H1 (cell line): ENCODE measurements at regions not wholly inside any gene's neighbourhood (a gene's known extent, or its start where the extent isn't known, plus 50 kb on each side); places are given as distances from the start of the nearest gene placed in this dataset.

Source experiments
- CTCF ChIA-PET: fragments of 300-600 bp; sonication (Branson Sonifier 250); formaldehyde crosslinking; loops from one replicate; lab custom pipeline; 2021; ENCODE audit not compliant: partially characterized antibody; lab: Charles Lee
- POLR2A ChIA-PET: fragments of 300-600 bp; sonication (Branson Sonifier 250); formaldehyde crosslinking; loops from one replicate; lab custom pipeline; 2021; ENCODE audit warnings: inconsistent platforms; ENCODE audit not compliant: partially characterized antibody; lab: Charles Lee
- DNase-seq, 2 experiments: peaks; one replicate each; pipeline versions ENCODE4 v3.0.0 to v3.0.0-alpha.2; 2010 to 2022; ENCODE audit warnings: low spot score in 2 of 2, low read depth in 1 of 2, mixed read lengths in 1 of 2
- FAIRE-seq: peaks from 2 replicates; lab custom pipeline; 2011; peaks lifted over from hg19 to GRCh38; lab: Jason Lieb, UNC
- H2AFZ ChIP-seq: 2 replicates; pipeline ENCODE4 v1.8.1; 2012; ENCODE audit warnings: low read length, inconsistent platforms
- H2AK5ac ChIP-seq: 2 replicates; pipeline ENCODE4 v1.6.1; 2013; ENCODE audit warnings: low read depth, low read length
- H2BK120ac ChIP-seq: replicated peaks from 2 replicates; pipeline ENCODE3; 2013; ENCODE audit warnings: low read depth, low read length, inconsistent platforms
- H2BK12ac ChIP-seq: 2 replicates; pipeline ENCODE4 v1.6.1; 2013; ENCODE audit warnings: low read depth, low read length
- H2BK15ac ChIP-seq: 2 replicates; pipeline ENCODE4 v1.6.1; 2013; ENCODE audit warnings: low read length
- H2BK20ac ChIP-seq: 2 replicates; pipeline ENCODE4 v1.6.1; 2013; ENCODE audit warnings: low read length
- H2BK5ac ChIP-seq: 2 replicates; pipeline ENCODE4 v1.6.1; 2013; ENCODE audit warnings: low read depth, low read length
- H3K14ac ChIP-seq: 2 replicates; pipeline ENCODE4 v1.6.1; 2013; ENCODE audit warnings: inconsistent platforms; ENCODE audit not compliant: insufficient read length
- H3K18ac ChIP-seq: 2 replicates; pipeline ENCODE4 v1.6.1; 2013; ENCODE audit warnings: low read length; ENCODE audit errors: extremely low read depth
- H3K23ac ChIP-seq: 2 replicates; pipeline ENCODE4 v1.6.1; 2013; ENCODE audit warnings: inconsistent platforms; ENCODE audit not compliant: insufficient read length
- H3K23me2 ChIP-seq: 2 replicates; pipeline ENCODE4 v1.6.1; 2013; ENCODE audit warnings: low read depth, low read length
- H3K27ac ChIP-seq: 2 replicates; pipeline ENCODE4 v1.6.1; 2011; ENCODE audit warnings: low read depth, low read length, inconsistent platforms
- H3K27me3 ChIP-seq, 4 experiments: replicated peaks in 1 of 4; 1 replicate in 1 of 4; 2 replicates in 3 of 4; pipeline versions ENCODE4 v1.6.1 to v1.8.1; 2011 to 2013; ENCODE audit warnings: low read length in 3 of 4, mild to moderate bottlenecking in 3 of 4, inconsistent platforms in 2 of 4, mixed read lengths in 2 of 4, moderate library complexity in 1 of 4; ENCODE audit not compliant: control insufficient read depth in 3 of 4, insufficient read depth in 3 of 4; ENCODE audit errors: extremely low read depth in 1 of 4
- H3K36me3 ChIP-seq, 4 experiments: 2 replicates each; pipeline versions ENCODE4 v1.6.1 to v1.8.1; 2011 to 2013; ENCODE audit warnings: mild to moderate bottlenecking in 4 of 4, low read length in 3 of 4, moderate library complexity in 2 of 4, control low read depth in 1 of 4, inconsistent platforms in 1 of 4; ENCODE audit not compliant: insufficient read depth in 4 of 4, control insufficient read depth in 2 of 4
- H3K4ac ChIP-seq: replicated peaks from 2 replicates; pipeline ENCODE3; 2013; ENCODE audit warnings: low read length, low read depth, mixed read lengths, inconsistent platforms; ENCODE audit not compliant: insufficient read length
- H3K4me1 ChIP-seq, 4 experiments: replicated peaks in 1 of 4; 1 replicate in 1 of 4; 2 replicates in 3 of 4; pipeline versions ENCODE4 v1.6.1 to v1.8.1; 2011 to 2013; ENCODE audit warnings: low read length in 3 of 4, inconsistent platforms in 2 of 4, mixed read lengths in 1 of 4; ENCODE audit not compliant: insufficient read depth in 4 of 4, control insufficient read depth in 3 of 4
- H3K4me2 ChIP-seq, 2 experiments: 2 replicates each; pipeline versions ENCODE4 v1.6.1 to v1.8.1; 2011 to 2013; ENCODE audit warnings: low read depth in 2 of 2, low read length in 2 of 2, control low read depth in 1 of 2, inconsistent platforms in 1 of 2, mild to moderate bottlenecking in 1 of 2; ENCODE audit not compliant: insufficient read depth in 1 of 2
- H3K4me3 ChIP-seq, 4 experiments: fragments of 200-600, 300-600 bp in 1 of 4; sonication (generic), shearing (Covaris generic), sonication (Bioruptor Twin) in 1 of 4; 2 replicates each; pipeline versions ENCODE4 v1.5.1 to v1.8.1; 2011 to 2016; ENCODE audit warnings: low read length in 4 of 4, low read depth in 3 of 4, control low read depth in 2 of 4, inconsistent platforms in 2 of 4, mild to moderate bottlenecking in 2 of 4, mixed read lengths in 1 of 4, moderate library complexity in 1 of 4; ENCODE audit not compliant: insufficient read depth in 2 of 4; ENCODE audit errors: extremely low read depth in 1 of 4
- H3K56ac ChIP-seq: replicated peaks from 2 replicates; pipeline ENCODE3; 2013; ENCODE audit warnings: low read depth, mild to moderate bottlenecking, mixed read lengths, low read length, inconsistent platforms; ENCODE audit not compliant: insufficient read length
- H3K79me1 ChIP-seq: 2 replicates; pipeline ENCODE4 v1.6.1; 2013; ENCODE audit warnings: low read depth, low read length, control low read depth
- H3K79me2 ChIP-seq, 2 experiments: 2 replicates each; pipeline versions ENCODE4 v1.6.1 to v1.8.1; 2012 to 2013; ENCODE audit warnings: low read length in 2 of 2, mild to moderate bottlenecking in 2 of 2, inconsistent platforms in 1 of 2; ENCODE audit not compliant: insufficient read depth in 2 of 2, control insufficient read depth in 1 of 2
- H3K9ac ChIP-seq, 4 experiments: replicated peaks in 1 of 4; 1 replicate in 1 of 4; 2 replicates in 3 of 4; pipeline versions ENCODE4 v1.6.1 to v1.8.1; 2011 to 2013; ENCODE audit warnings: low read depth in 3 of 4, low read length in 3 of 4, control low read depth in 2 of 4, mild to moderate bottlenecking in 2 of 4, moderate library complexity in 2 of 4, inconsistent platforms in 1 of 4; ENCODE audit errors: extremely low read depth in 1 of 4
- H3K9me3 ChIP-seq, 2 experiments: 2 replicates each; pipeline versions ENCODE4 v1.6.1 to v1.8.1; 2012 to 2013; ENCODE audit warnings: mild to moderate bottlenecking in 2 of 2, moderate library complexity in 2 of 2, control low read depth in 1 of 2, inconsistent platforms in 1 of 2, low read depth in 1 of 2, low read length in 1 of 2, mixed read lengths in 1 of 2; ENCODE audit not compliant: insufficient read depth in 2 of 2
- H4K20me1 ChIP-seq, 2 experiments: replicated peaks in 1 of 2; 2 replicates each; pipeline versions ENCODE3 to v1.8.1; 2011 to 2013; ENCODE audit warnings: inconsistent platforms in 2 of 2, low read length in 2 of 2, mild to moderate bottlenecking in 1 of 2; ENCODE audit not compliant: insufficient read depth in 2 of 2, control insufficient read depth in 1 of 2
- H4K5ac ChIP-seq: 2 replicates; pipeline ENCODE4 v1.6.1; 2013; ENCODE audit warnings: low read length, low read depth, mixed read lengths, inconsistent platforms; ENCODE audit not compliant: insufficient read length
- H4K8ac ChIP-seq: 2 replicates; pipeline ENCODE4 v1.8.0; 2013; ENCODE audit warnings: mild to moderate bottlenecking, moderate library complexity, low read length, inconsistent platforms; ENCODE audit not compliant: insufficient read depth; ENCODE audit errors: extremely low read depth
- H4K91ac ChIP-seq: replicated peaks from 2 replicates; pipeline ENCODE3; 2013; ENCODE audit warnings: low read length, mixed read lengths, inconsistent platforms; ENCODE audit not compliant: insufficient read length
- SP1 ChIP-seq: IDR thresholded peaks from 2 replicates; pipeline ENCODE4 v1.6.1; 2011; ENCODE audit warnings: low read depth, low read length
- TBP ChIP-seq: IDR thresholded peaks from 2 replicates; pipeline ENCODE4 v1.6.1; 2011; ENCODE audit warnings: low read depth, low read length, improper control_type of control experiment
- WGBS, 2 experiments: shearing (Covaris generic) in 1 of 2; methylation state at CpG; one replicate each; pipeline versions ENCODE4 v1.1.6 to v1.1.7; 2013 to 2015; ENCODE audit warnings: low lambda C conversion rate in 2 of 2, mixed read lengths in 2 of 2, inconsistent platforms in 1 of 2, low coverage in 1 of 2, missing lambda C conversion rate in 1 of 2; ENCODE audit not compliant: insufficient replicate concordance in 2 of 2, insufficient coverage in 1 of 2, insufficient read length in 1 of 2; ENCODE audit errors: extremely low coverage in 1 of 2, missing lambda C conversion rate in 1 of 2; 5-methylcytosine and 5-hydroxymethylcytosine counted together

- no peak overlapping the region for H2BK12ac ChIP-seq
- WGBS, 2 experiments = 75% methylated on average over 4 of the region's 4 CpGs; no CpG with 5 or more reads in 1 of the 2 experiments
- H3K9ac ChIP-seq = no peak overlapping the region
- no peak overlapping the region for H3K23ac ChIP-seq
- H4K91ac ChIP-seq = no peak overlapping the region
- no peaks in the 10 kb centered on the region for H3K79me2 ChIP-seq
- FAIRE-seq (no peak), DNase-seq (no peak)
- H3K27ac ChIP-seq = no peak overlapping the region
- ChIA-PET POLR2A (interaction anchor here (1.4 kb wide), 2 partner anchors 14 to 65 kb away, joined by 3 to 4 read pairs; no protein-coding TSS in a partner anchor), CTCF (interaction anchor here (0.6 to 1.5 kb wide), 6 partner anchors 8 to 1583 kb away, joined by 3 to 7 read pairs (median 4); no protein-coding TSS in a partner anchor)
- H2BK5ac ChIP-seq = no peak overlapping the region
- peak overlapping the region; percentile 3; the same call in 1 of the 2 replicates for H4K8ac ChIP-seq
- H3K23me2 ChIP-seq = no peaks in the 10 kb centered on the region
- no peak overlapping the region for H2BK15ac ChIP-seq
- H2BK120ac ChIP-seq = no peak overlapping the region
- H3K14ac ChIP-seq = no peak overlapping the region
- H3K79me1 ChIP-seq = no peaks in the 10 kb centered on the region
- TF ChIP-seq SP1 (no peak), TBP (no peak)
- 0 out of 7 replicates have a peak, but pooled peaks cover 0 to 2% (median 0%) of the 10 kb centered on the region in 4 experiments for H3K4me1 ChIP-seq
- H4K20me1 ChIP-seq = no peaks in the 10 kb centered on the region
- H4K5ac ChIP-seq = no peak overlapping the region
- H3K9me3 ChIP-seq = no peaks in the 10 kb centered on the region
- H2AK5ac ChIP-seq = no peak overlapping the region
- H3K18ac ChIP-seq = no peak overlapping the region
- no peak overlapping the region for H3K4me3 ChIP-seq
- no peaks in the 10 kb centered on the region for H3K36me3 ChIP-seq
- no peak overlapping the region for H2BK20ac ChIP-seq
- H2AFZ ChIP-seq = no peak overlapping the region
- no peak overlapping the region for H3K4ac ChIP-seq
- H3K4me2 ChIP-seq = no peak overlapping the region
- no peaks in the 10 kb centered on the region for H3K27me3 ChIP-seq
- no peak overlapping the region for H3K56ac ChIP-seq
Observed at GRCh38 chr12:116441292-116441691, 117.9 kb upstream of the MAP1LC3B2 start.
